NCI-H2029 (cell line): ENCODE measurements at regions not wholly inside any gene's neighbourhood (a gene's known extent, or its start where the extent isn't known, plus 50 kb on each side); places are given as distances from the start of the nearest gene placed in this dataset.
"Not testable (repeated sequence)": the region's sequence is repeated elsewhere in the genome, so short reads cannot be mapped to it uniquely, and the experiment has no call there.

Experiments used
- DNase-seq: peaks from one replicate; lab custom pipeline; 2025; lab: John Stamatoyannopoulos, UW

GRCh38 chr1:221961532-221962292, 219.8 kb upstream of the DUSP10 start:
- no peak for DNase-seq

- DNase-seq, result not testable (repeated sequence)
Observed at GRCh38 chr1:221958161-221958562, 216.3 kb upstream of the DUSP10 start.

DNA sequence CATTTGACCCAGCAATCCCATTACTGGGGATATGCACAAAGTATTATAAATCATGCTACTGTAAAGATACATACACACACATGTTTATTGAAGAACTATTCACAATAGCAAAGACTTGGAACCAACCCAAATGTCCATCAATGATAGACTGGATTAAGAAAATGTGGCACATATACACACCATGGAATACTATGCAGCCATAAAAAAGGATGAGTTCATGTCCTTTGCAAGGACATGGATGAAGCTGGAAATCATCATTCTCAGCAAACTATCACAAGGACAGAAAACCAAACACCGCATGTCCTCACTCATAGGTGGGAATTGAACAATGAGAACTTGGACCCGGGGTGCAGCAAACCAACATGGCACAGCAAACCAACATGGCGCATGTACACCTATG, 215.5 kb upstream of the DUSP10 start:
- DNase-seq, result not testable (repeated sequence)

DNA sequence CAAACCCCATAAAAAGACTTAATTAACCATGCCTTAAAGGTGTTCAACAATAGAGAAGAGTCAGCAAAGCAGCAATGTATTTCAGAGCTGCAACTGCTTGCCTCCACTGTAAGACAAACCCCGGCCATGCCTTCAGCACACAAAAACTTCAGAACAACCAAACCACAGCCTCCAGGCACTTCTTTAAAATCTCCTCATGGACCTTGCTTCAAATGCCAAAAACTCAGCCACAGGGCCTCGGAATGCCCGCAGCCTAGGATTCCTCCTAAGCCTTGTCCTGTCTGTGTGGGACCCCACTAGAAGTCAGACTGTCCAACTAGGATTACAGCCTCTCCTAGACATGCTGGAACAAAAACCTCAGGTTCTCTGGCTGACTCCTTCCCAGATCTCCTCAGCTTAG, 208.1 kb upstream of the DUSP10 start:
- no peak for DNase-seq

DNA sequence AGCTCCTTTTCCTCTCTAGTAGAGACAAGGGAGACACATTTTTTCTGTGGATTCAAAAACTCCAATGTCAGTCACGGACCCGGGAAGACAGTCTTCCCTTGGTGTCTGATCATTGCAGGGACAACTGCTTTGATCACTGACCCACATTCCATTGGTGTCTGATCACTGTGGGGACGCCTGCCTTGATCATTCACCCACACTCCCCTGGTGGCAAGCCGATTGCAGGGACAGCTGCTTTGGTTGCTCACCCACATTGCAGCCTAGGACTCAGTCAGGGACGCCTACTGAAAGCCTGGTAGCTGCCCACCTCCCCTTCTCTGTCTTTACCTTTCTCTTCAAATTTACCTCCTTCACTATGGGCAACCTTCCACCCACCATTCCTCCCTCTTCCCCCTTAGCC, 206.6 kb upstream of the DUSP10 start:
- DNase-seq, result no peak

GRCh38 chr1:221947731-221948130, 205.8 kb upstream of the DUSP10 start:
- no peak for DNase-seq

DNA sequence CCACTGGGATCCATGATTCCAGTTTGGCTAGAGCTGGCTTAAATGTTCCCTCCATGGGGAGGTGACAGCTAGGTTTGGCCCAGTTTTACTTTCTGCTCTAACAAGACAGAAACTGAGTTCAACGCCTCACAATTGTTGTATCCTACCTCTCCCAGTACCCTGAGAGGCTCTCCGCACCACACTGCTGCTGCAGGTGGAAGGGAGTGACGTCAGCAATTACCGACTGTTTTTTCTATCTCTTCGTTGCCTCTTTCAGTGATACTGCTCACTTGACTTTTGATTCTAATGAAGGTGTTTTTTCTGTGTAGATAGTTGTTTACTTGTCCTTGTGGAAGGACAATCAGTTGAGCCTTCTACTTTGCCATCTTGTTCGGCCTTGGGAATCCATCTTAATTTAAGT, 204.9 kb upstream of the DUSP10 start:
- DNase-seq, result no peak

- DNase-seq, result peak; percentile 4
Observed at GRCh38 chr1:221945669-221946068, 203.8 kb upstream of the DUSP10 start.

- DNase-seq, result no peak
Observed at GRCh38 chr1:221944247-221944870, 202.5 kb upstream of the DUSP10 start.

DNA sequence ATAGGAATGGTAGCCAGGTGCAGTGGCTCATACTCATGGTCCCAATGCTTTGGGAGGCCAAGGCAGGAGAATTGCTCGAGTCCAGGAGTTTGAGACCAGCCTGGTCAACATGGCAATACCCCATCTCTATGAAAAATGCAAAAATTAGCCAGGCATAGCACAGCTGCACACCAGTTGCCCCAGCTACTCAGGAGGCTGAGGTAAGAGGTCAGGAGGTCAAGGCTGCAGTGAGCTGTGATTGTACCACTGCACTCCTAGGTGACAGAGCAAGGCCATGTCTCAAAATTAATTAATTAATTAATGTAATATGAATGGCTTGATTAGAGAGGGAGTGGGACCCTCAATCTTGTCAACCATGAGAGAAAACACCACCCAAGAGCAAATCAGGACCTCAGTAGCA, 198.7 kb upstream of the DUSP10 start:
- no peak for DNase-seq

DNA sequence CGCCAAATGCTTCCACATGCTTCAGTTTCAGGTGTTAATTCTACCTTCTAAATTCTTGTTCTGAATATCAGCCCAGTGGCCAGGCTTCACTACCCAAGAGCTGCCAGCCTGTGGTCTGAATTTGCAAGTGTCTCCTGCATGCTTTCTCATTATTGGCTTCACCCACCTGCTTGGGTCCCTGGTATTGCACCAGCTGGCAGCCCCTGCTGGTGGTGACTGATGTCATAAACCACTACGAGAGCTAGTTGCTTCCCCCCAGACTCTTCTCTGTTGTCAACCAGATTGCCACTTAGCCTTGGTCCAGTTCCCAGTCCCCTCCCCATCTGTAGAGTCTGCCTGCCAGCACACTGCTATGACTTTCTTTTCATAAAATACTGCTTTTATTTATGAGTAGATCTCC, 197.7 kb upstream of the DUSP10 start:
- peak; percentile 22 for DNase-seq

- DNase-seq, result no peak
Observed at GRCh38 chr1:221937155-221937953, 195.5 kb upstream of the DUSP10 start.

GRCh38 chr1:221933814-221934213, 191.9 kb upstream of the DUSP10 start:
- DNase-seq, result no peak

DNA sequence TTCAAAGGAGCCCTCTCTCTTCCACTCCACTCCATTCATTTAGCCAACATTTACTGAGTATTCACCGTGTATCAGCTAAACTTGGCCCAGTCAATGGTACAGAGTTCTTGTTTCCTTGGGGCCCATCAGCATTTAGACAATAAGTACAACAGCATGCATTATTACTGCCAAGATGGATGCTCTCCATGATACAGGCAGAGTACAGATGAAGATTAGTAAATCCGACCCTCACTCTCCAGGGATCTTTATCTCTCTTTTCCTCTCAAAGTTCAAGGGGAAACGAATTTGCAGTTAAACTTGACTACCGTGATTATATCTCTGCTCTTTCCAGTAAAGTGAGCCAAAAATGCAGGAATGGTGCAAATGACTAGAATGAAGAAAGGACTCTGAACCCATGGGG, 184.6 kb upstream of the DUSP10 start:
- DNase-seq, result no peak

- no peak for DNase-seq
Observed at GRCh38 chr1:221925947-221926346, 184.1 kb upstream of the DUSP10 start.

DNA sequence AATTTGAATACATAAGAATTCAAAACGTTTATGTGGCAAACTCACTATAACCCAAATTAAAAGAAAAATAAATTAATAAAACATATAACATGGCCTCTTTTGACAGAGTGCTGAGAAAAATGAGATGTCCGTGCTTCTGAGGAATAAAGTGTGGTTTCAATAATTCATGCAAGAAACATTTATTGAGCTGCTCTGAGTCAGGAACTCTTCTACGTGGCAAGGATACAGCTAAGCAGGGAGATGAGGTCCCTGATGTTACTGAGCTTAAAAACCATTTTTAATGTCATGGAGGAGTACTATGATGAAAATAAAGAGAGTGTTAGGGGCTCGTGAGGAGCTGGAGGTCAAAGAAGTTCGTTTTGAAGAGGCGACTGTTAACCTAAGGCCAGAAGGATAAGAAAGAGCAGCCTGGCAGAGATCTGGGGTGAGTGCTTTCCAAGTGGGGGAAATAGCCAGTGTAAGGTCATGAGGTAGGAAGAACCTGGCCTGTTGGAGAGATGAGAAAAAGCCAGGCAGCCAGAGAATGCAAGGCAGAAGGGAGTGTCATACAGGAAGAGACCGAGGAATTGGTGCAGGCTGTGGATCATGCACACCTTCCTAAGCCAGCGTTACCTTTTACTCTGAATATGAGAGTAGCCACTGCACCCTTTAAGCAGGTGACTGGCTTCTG, 182.2 kb upstream of the DUSP10 start:
- DNase-seq, result no peak

- DNase-seq, result no peak
Observed at GRCh38 chr1:221921936-221922335, 180.0 kb upstream of the DUSP10 start.

GRCh38 chr1:221919743-221920142, 177.9 kb upstream of the DUSP10 start:
- no peak for DNase-seq

- DNase-seq, result no peak
Observed at GRCh38 chr1:221919341-221919740, 177.5 kb upstream of the DUSP10 start.

DNA sequence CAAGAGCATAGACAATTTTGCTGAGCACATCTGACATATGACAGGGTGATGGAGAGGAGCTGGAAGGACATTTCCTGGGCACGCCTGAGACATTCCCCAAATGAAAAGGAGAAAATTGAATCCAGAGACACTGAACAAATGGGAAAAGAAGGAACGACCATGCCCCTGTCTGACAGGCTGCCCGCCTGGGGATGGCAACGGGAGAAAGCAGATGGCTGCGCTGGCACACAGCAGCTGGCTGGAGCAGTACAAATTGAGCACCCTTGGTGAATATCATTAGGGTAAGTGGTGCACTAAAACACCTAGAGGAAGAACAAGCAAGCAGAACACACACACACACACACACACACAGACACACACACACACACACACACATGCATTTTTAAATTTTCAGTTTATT, 174.3 kb upstream of the DUSP10 start:
- DNase-seq, result no peak

- DNase-seq, result no peak
Observed at GRCh38 chr1:221915764-221916163, 173.9 kb upstream of the DUSP10 start.

- DNase-seq, result no peak
Observed at GRCh38 chr1:221913351-221913892, 171.5 kb upstream of the DUSP10 start.
